ENCODE measurements at regions not wholly inside any gene's neighbourhood (a gene's known extent, or its start where the extent isn't known, plus 50 kb on each side); places are given as distances from the start of the nearest gene placed in this dataset.

DNA sequence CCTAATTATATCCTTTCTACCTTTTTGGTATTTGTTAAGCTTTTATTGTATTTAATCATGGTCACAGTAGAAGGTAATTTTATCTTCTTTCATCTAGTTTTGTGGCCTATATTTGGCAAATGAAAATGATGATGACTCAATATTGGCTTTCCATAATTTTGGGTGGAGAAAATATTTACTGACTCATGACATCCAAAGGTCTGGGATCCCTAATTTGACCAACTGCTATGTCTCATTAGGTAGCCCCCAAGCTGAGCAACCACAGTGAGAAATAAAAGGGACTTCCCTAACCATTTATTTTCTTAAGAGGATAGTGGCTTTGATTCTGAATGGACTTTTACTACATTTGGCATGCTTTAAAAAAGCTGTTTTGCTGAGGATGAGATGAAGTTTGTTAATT is 289.5 kb downstream of the RMST start:
- TF ChIP-seq, protein P1, sequence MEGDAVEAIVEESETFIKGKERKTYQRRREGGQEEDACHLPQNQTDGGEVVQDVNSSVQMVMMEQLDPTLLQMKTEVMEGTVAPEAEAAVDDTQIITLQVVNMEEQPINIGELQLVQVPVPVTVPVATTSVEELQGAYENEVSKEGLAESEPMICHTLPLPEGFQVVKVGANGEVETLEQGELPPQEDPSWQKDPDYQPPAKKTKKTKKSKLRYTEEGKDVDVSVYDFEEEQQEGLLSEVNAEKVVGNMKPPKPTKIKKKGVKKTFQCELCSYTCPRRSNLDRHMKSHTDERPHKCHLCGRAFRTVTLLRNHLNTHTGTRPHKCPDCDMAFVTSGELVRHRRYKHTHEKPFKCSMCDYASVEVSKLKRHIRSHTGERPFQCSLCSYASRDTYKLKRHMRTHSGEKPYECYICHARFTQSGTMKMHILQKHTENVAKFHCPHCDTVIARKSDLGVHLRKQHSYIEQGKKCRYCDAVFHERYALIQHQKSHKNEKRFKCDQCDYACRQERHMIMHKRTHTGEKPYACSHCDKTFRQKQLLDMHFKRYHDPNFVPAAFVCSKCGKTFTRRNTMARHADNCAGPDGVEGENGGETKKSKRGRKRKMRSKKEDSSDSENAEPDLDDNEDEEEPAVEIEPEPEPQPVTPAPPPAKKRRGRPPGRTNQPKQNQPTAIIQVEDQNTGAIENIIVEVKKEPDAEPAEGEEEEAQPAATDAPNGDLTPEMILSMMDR (IDR thresholded peaks at IDR 0.05; ENCODE audit: extremely low read depth, missing control alignments), result no peak
- no peak for DNase-seq (ENCODE audit: low spot score)

DNA sequence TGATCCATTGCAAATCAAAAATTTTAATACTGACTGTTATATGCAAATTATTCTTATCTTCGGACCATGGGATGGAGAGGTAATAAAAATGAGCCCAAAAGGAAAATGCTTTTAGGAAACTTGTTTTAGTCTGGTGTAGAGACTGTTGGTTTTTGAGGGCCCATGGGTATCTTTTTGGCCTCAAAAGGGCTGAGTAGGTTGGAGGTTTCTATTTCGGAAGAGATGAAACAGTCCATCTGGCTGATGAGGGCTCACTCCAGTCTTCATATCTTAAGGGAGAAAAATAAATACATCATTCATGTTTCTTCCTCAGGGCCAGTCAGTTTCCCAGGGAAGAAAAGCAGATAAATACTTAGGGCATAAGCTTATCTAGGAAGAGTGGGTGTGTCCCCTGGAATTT is 290.7 kb downstream of the RMST start:
- TF ChIP-seq, protein P1 (IDR thresholded peaks at IDR 0.05; ENCODE audit: extremely low read depth, missing control alignments), result no peak
- no peak for DNase-seq (ENCODE audit: low spot score)

DNA sequence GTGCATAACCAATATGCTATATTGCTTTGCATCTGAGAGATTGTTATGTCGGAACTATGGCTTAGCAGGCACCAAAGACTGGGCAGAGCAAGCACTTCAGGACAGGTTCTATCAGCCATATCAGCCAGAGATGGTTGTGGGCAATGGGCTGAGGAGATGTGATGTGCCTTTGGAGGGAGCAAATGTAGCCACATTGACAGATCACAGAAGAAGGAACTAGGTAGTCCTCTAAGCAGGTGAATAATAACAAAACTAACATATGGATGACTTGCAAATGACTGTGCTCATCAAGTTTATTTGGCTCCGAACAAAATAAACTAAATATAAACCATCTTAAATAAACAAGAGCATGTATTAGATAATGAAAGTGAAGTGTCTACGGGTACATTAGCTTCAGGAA is 291.7 kb downstream of the RMST start:
- DNase-seq (ENCODE audit: low spot score), result no peak

DNA sequence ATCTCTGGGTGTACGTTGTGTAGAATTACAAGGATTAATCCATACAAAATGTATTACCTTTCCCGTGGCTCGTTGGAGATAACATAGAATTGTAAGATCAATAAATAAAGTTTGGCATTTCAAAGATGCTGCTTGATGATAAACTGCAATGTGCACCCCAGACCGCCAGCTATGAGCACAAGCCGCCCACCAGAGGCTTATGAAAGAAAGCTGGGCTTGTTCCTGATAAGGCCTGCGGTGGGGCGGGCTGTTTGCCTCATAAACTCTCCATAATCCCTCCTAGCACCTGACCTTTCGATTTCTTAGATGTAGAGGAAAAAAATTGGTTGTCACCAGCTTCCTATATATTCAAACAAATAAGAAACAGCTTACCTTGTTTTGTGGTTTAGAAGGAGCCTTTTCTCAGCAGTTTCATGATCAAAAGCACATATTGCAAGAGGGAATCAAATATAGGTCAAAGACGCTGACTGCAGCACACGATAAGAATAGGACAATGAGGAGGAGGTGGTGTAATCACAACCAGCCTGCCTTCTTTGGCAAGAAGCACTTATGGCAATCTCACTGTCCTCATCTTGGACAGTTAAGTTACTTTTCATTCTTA is 293.6 kb downstream of the RMST start:
- DNase-seq (ENCODE audit: low spot score), result no peak
- TF ChIP-seq, protein P1 (IDR thresholded peaks at IDR 0.05; ENCODE audit: extremely low read depth, missing control alignments), result no peak

More for the DNA sequence above, 291.7 kb downstream of the RMST start:
- TF ChIP-seq, protein P1 (IDR thresholded peaks at IDR 0.05; ENCODE audit: extremely low read depth, missing control alignments), result no peak

DNA sequence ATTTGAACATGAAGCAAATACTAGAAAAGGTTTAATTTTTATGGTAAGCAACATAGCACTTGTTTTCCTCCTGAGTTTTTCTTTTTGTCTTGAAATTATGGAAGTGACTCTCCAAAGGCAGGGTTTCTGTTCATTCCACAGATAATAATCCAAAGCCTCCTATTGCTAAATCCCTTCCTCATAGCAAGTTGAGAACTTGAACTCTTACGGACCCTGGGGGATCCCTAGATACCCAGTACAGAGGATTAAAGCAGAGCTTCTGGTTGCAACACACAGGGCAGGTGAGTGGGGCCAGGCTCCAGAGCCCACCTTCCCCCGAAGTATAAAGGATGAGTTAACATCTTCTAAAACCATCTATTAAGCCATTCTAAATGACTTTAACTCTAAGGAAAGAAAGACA is 294.1 kb downstream of the RMST start:
- TF ChIP-seq, protein P1 (IDR thresholded peaks at IDR 0.05; ENCODE audit: extremely low read depth, missing control alignments), result no peak

DNA sequence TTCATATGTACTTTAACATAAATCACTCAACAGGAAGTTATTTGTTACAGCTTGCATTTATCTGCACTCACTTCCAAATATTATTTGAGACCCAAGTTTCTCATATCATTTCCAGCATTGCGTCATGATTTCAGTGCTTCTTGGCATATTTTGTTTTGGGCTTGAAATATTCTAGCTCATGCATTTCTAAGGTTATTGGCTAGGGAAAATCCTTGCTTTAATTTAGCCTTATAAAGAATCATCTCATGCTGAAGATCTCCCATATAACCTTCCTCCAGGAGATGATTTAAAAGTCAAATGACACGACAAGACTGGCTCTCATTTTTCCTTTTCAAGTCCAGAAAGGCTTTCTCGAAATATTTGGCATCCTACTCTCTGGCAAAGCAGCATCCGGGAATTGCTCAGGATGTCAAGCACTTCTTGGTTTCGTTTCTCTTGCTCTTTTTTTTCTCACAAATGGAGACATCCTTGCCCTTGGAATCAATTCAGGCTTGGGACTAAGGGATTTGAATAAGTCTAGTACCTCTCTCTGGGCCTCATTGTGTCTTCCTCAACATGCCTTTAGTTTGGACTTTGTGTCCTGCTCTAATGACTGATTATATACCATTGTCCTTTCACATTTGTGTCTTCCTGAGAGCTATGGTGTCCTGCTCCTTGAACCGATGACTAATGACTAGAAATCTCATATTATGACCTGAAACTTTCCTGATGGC is 295.0 kb downstream of the RMST start:
- TF ChIP-seq, protein P1 (IDR thresholded peaks at IDR 0.05; ENCODE audit: extremely low read depth, missing control alignments), result no peak
- no peak for DNase-seq (ENCODE audit: low spot score)

More for the DNA sequence above, 294.1 kb downstream of the RMST start:
- no peak for DNase-seq (ENCODE audit: low spot score)

DNA sequence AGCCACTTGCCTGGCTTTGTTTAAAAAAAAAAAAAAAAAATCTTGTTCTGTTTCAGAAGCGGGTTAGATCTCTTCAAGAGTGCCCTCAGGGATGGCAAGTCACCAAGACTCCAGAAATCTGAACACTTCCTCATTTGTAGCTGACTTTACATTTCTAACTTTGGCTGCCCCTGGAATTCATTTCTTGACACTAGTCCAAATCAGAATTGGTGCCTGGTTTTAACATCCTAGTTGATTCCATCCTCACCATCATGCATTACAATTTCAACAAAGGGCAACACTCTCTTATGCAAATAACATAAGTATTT is 295.5 kb downstream of the RMST start:
- no peak for DNase-seq (ENCODE audit: low spot score)
- TF ChIP-seq, protein P1 (IDR thresholded peaks at IDR 0.05; ENCODE audit: extremely low read depth, missing control alignments), result no peak
